Neural cell (in vitro differentiated cells): ENCODE measurements at regions not wholly inside any gene's neighbourhood (a gene's known extent, or its start where the extent isn't known, plus 50 kb on each side); places are given as distances from the start of the nearest gene placed in this dataset.

Experiments
- EP300 ChIP-seq: fragments of 450-650 bp; conservative IDR thresholded peaks from 2 replicates; pipeline ENCODE4 v1.6.1; 2014; ENCODE audit warnings: antibody characterized with exemption, mild to moderate bottlenecking, moderate library complexity; ENCODE audit not compliant: poor library complexity, severe bottlenecking
- MXI1 ChIP-seq: fragments of 450-650 bp; conservative IDR thresholded peaks from 2 replicates; pipeline ENCODE4 v1.6.1; 2014; ENCODE audit warnings: antibody characterized with exemption, mild to moderate bottlenecking; ENCODE audit not compliant: poor library complexity, severe bottlenecking
- TAF1 ChIP-seq: IDR thresholded peaks from 2 replicates; pipeline ENCODE4 v1.6.1; 2012; ENCODE audit warnings: low read depth
- TF ChIP-seq, protein P1 (sequence below): fragments of 450-650 bp; IDR thresholded peaks from 2 replicates; pipeline ENCODE4 v1.5.1; 2014; ENCODE audit warnings: antibody characterized with exemption, mild to moderate bottlenecking, moderate library complexity; ENCODE audit not compliant: poor library complexity, severe bottlenecking

- TF ChIP-seq TAF1 (no peak), EP300 (no peak), MXI1 (no peak)
- TF ChIP-seq, protein P1, sequence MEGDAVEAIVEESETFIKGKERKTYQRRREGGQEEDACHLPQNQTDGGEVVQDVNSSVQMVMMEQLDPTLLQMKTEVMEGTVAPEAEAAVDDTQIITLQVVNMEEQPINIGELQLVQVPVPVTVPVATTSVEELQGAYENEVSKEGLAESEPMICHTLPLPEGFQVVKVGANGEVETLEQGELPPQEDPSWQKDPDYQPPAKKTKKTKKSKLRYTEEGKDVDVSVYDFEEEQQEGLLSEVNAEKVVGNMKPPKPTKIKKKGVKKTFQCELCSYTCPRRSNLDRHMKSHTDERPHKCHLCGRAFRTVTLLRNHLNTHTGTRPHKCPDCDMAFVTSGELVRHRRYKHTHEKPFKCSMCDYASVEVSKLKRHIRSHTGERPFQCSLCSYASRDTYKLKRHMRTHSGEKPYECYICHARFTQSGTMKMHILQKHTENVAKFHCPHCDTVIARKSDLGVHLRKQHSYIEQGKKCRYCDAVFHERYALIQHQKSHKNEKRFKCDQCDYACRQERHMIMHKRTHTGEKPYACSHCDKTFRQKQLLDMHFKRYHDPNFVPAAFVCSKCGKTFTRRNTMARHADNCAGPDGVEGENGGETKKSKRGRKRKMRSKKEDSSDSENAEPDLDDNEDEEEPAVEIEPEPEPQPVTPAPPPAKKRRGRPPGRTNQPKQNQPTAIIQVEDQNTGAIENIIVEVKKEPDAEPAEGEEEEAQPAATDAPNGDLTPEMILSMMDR: no peak
These were observed 1093.0 kb upstream of the TENM3 start for GRCh38 chr4:181150191-181150590.
